ENCODE measurements at regions not wholly inside any gene's neighbourhood (a gene's known extent, or its start where the extent isn't known, plus 50 kb on each side); places are given as distances from the start of the nearest gene placed in this dataset.

DNA sequence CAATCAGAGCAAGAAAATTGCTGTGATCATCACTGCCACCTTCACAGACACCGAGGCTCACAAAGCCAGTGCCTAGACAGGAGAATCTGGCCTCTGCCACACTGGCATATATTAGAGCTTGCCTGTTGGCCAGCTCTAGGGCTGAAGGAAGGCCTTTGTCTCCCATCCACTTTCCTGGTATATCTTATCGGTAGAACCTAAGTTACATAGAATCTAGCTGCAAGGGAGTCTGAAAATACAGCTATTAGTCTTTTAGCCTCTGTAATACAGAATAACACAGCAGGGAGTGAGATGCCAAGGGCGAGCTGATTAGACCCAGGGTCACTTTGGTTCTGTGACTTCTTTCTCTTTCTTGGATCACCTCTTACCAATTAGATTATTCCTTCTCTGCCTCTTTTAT lies 154.9 kb upstream of the KL start:
- no peak for DNase-seq

DNA sequence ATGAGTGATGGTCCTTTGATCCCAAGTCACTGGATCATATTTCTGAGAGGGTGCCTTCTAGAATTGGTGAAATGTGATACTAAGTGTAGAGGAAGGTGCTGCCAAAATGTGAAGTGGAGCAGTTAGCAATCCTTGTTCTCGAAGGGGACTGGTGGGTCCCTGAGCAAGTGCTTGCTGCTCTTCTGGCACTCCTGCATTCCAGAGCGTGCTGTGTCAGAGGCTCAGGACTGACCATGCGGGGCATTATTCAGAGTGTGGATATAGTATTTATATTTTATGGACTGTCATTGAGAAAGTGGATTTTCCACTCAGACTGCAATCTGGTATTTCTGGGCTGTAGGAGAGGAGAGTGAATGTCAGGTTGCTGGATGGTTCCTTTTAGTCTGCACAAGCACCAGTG lies 152.6 kb upstream of the KL start:
- no peak for DNase-seq

DNA sequence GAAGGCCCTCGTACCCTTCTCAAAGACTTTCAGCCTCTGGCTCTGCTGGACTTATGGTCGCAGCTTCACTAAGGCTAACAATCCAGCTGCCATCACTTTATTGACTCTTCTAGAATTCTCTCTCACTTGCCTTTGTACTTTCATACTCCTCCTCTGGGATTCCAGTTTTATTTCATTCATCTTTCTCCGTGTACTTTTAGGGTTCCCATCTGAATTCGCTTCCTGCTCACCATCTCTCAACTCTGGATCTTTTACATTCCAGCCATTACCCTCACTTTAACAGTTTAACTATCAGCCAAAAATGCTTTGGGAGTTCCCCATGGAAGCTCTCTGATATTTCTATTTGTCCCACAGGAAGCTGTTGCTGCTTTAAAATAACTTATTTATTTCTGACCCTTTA lies 149.3 kb upstream of the KL start:
- DNase-seq, result peak; percentile 10

DNA sequence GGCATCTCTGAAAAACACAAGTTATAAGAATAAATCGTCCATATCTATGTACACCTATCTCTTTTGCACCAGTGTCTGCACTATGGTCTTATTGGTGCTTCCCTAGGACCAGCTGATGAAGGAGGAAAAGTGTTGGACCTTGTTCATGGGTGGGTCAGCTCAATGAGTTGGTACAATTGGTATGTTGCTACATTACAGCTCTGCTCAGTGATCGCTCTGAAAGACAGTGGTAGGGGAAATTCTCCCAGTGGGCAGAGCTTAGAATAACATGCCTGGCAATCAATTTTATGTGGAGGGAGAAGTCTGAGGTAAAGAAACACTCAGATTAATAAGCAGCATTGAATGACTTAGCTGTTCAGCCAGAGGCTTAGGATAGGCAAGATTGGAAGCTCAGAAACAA lies 138.7 kb upstream of the KL start:
- DNase-seq, result no peak

DNA sequence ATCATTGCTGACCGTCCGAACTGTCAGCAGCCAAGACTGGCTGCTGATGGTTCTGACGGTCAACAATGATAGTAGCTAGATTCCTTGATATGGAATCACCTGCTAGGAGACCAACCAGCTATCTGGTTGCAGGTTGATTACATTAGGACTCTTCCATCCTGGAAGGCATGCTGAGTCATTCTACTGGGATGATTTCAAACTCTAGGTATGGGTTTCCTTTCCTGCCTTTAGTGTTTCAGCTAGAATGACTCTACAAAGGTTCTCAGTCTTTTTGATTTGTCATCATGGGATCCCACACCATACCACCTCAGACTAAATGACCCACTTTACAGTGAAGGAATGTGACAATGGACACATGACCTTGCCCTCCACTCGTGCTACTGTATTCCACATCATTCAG lies 138.1 kb upstream of the KL start:
- no peak for DNase-seq

DNA sequence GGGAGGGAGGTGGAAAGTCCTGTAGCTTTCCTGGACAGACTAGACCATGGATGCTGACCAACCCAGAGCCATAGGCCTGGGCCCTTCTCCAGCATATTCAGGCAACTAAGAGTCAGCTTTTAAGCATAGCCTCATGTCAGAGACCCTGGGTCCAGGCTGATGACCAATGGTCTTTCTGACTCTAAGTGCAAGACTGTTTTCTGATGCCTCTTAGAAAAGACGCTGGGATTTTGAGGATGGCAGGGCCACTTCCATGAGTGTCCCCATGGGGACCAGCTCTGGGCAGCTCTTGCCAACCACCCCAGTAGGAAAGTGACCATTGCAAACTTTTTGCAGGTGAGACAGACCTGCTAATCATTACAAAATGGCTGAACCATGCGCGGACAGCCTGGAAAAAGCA lies 135.6 kb upstream of the KL start:
- no peak for DNase-seq

DNA sequence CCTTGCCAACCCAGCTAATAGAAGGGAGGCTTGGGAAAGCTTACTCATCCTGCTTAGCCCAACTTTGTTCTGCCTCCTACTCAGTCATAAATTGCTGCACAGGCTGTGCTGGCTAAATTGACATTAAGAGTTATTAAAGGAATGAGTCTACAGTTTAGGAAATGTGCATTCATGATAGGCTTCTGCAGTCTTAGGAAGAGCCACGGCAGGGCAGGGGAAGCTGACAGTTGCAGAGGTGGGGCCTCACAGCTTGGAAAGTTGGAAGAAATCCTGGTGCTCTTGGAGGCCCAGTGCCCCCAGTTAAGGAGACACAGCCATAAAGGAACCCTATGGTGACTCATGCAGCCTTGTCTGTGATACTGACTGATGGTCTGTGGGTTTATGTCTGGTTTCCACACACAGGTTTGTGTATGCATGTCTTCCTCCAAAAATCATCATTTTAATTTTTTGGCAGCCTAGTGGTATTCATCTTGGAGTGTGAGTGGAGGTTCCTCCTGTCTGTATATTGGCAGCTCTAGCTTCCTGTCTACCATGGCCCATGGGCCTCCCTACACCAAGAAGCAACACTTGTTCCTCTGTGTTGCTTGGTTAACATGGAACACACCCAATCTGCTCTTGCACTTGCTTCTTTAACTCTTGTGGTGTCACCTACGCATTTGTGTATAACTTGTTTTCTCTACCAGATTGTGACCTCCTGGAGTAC lies 135.0 kb upstream of the KL start:
- peak; percentile 66 for DNase-seq

DNA sequence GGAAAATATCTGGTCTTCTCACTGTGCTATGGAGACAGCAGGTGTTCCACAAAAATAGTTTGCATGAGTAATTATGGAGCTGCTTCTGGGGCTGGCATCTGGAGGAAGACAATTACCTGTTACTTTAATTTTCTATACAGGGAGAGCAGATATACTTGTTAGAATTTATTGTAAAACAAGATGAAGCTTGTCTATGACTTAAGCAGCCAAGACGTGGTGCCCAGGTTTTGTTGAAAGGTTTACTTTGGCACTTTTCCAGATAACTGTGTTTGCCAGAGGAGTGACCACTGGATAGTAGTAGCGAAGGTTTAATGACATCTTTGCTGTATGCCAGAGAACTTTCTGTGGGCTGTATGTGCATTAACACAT lies 134.5 kb upstream of the KL start:
- no peak for DNase-seq

DNA sequence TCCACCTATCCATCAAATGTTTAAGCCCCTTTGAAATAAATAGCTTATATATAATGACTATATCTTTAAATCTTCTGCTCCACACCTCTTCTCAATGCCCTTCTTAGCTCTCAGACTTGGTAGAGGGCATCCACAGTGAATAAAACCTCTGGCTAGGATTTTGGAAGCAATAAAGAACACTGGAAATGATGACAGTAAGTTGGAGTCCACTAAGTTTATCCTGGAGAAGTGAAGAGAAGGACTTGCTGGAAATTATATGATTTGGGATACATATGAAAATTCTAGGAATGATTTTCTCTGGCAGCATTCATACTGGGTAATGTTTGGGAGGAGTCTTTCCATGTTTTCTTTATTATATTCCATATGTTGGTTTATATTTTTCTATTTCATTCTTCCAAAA lies 133.5 kb upstream of the KL start:
- DNase-seq, result peak; percentile 40

DNA sequence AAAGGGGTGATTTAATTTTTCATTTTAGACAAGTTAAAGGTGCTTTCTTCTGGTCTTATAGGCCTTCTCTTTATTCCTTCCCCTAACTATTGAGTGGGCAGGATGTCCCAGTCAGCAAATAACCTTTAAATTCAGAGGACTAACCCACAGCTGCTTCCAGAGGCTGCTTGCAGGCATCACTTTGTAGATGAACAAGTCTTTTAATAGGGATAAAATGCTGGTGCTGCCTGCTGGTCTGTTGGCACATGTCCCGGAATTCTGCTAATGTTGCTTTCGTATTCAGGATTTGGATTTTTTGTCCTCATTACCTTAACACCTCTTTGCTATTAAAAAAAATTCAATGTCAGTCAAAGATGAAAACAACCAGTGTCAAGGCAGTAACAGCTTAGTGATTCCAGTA lies 132.7 kb upstream of the KL start:
- peak; percentile 37 for DNase-seq

DNA sequence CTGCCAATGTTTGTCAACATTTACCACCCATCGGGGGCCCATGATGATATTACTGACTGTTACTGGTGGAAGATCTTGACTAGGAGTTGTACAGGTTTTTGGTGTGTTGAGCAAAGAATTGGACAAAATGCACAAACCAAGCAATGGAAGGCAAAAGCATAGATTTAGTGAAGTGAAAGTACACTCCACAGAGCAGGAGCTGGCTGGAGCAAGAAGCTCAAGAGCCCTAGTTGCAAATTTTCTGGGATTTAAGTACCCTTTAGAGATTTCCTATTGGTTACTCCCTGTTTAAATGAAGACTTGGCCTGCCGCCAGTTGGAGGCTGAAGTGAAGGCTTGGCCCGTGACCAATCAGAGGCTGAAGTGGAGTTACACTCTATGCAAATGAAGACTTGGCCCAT lies 128.6 kb upstream of the KL start:
- no peak for DNase-seq

DNA sequence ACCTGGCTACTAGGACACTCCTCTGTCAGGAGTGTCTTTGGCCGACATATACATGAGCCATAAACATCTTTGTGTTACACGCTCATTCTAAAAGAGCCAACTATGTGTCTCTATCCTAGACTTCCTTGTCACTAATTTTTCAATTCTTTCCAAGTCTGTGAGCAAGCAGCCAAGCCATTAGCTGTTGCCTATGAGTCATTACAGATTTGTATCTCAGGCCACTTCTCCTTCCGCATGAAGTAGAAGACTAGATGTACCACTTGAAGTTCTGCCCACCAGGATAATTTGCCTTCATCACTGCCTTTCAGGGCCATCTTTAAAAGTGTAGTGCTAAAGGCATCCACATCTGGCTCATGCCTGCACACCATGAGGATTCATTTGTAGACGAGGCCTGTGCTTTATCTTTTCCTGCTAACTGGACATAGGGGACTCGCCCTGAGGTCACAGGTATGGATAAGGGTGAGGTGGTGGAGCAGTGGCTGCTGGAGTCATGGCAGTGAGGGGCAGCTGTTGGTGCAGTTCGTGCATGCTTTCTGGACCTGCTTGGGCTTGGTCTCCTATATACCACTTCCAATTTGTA lies 126.1 kb upstream of the KL start:
- no peak for DNase-seq

DNA sequence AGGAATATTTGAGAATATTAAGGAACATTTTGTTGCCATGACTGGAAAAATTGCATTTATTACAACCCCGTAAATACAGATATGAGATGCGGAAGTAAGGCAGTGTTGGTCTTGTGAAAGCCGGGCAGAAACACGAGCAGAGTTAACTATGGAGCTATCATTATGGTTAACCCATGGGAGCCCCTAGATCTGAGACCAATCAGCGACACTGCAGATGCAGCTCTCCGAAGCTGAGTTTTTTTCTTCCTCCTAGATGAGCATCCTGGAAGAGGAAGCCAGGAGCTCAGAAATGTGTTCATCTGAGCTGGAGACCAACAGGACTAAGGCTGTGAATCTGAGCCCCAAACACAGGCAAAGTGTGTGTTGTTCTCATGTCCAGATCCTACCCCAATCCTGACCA lies 123.0 kb upstream of the KL start:
- no peak for DNase-seq

DNA sequence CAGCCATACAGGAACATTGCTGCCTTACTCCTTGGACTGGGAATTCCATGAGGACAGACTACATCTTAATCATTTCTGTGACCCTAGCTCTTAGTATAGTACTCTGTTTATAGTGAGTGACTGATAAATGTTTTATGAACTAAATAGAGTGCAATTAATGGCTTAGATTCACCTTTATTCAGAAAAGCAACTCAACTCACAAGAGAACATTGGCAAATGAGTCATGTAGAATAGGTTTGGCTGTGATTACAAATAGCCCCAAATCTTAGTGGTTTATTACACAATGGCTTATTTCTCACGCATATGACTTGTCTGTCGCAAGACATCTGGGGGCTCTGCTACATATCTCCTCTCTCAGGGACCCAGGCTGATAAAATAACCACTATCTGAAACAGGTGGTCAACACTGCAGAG lies 121.6 kb upstream of the KL start:
- no peak for DNase-seq

DNA sequence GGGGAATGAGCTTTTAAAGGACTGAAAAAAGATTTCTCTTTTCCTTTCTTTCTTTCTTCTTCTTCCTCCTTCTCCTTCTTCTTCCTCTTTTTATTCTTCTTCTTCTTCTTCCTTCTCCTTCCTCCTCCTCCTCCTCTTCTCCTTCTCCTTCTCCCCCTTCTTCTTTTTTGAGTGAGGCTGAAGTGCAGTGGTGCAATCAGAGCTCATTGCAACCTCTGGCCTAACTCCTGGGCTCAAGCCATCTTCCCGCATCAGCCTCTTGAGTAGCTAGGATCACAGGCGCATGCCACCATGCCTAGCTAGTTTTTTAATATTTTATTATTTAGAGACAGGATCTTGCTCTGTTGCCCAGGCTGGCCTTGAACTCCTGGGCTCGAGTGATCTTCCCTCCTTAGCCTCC lies 120.9 kb upstream of the KL start:
- no peak for DNase-seq

DNA sequence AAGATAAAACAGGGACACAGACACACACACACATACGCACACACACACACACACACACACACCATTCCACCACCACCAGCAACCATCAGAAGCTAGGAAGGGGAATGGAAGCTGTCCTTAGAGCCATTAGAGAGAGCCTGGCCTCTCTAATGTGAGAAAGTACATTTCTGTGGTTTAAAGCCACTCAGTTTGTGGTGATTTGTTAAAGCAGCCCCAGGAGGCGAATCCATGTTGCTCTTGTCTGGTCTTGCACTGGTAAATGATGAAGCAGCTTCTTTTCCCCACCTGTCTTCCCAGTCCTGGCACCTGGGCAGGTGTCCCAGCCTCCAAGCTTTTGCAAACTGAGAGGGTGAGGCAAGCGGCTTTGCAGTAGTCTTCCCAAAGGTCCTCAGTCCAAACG lies 118.9 kb upstream of the KL start:
- DNase-seq, result no peak

DNA sequence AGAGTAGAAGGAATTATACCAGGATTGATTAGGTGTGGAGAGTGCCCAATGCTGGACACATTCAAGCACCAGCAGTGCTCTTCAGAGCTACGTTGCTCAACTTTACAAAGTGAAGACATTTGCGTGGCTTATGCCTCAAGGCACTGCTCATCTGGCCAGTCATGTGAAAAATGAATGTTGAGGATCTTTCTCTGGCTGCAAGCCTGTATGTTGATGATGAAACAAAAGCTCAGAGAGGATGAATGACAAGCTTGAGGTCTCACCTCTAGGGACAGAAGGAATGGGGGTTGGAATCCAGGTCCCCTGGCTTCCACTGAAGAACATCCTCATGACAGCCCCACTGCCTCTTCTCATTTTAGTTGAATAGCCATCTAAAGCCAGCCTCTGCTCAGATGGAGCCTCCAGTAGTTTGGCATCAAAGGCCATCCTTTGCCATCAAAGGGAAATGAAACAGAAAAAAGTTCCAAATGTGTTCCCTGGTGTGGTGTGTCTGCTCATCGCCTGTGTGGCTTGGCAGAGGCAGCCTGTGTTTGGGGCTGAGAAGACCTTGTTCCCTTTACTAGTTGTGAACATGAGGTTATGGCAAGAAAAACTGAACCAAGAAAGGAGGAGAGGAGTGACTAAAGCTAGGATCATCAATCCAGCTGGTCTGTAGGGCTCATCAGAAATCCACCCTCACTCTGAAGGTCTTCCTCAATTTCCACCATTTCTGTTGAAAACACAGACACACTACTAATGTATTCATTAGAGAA lies 114.0 kb upstream of the KL start:
- no peak for DNase-seq

DNA sequence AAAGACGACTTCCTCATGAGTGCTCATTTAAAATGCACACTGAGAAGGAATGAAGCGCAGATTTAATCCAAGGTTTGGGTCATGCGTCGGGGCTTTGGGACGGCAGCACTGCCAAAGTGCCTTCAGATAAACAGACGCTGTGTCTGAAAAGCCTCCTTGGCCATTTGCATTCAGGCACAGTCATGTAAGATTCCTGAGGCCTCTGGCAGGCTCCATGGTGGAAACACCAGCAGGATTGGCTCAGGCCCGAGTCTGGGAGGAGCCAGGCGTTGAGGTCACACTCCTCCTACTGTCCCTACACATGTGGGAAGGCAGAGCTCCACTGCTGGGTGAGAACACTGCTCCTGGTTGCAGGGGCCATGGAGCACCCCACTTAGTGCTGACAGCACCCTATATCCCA lies 113.3 kb upstream of the KL start:
- DNase-seq, result peak; percentile 90

DNA sequence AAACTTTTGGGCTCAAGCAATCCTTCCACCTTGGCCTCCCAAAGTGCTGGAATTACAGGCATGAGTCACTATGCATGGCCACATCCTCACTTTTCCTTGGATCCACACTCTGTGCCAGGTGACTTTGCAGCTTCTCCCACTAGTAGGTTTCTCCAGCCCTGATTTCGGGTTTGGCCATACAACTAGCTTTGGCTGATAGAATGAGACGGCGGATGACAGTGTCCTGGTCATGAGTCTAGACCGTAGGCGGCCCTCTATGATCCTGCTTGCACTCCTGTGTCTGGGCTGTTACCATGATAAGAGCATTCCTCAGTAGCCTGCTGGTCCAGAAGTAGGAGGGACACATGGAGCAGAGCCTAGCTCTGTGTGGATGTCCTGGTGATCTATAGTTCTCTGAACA lies 112.5 kb upstream of the KL start:
- DNase-seq, result no peak

DNA sequence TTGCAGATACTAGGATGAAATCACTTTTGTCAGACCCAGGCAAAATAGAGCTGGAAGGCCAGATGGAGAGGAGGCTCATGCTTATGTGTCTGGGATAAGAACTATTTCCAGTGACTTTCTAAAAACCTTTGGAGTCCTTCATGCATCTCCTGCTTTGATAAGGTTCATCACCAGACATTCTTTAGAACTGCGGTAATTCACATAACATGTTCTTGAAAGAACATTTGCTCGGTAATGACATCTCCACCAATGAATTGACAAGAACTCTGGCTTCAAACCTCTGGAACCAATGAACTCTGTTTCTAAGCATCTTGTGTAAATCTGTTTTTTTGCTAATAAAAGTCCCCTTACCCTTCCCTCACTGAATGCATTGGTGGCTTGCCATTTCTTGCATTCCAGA lies 112.0 kb upstream of the KL start:
- DNase-seq, result peak; percentile 26

DNA sequence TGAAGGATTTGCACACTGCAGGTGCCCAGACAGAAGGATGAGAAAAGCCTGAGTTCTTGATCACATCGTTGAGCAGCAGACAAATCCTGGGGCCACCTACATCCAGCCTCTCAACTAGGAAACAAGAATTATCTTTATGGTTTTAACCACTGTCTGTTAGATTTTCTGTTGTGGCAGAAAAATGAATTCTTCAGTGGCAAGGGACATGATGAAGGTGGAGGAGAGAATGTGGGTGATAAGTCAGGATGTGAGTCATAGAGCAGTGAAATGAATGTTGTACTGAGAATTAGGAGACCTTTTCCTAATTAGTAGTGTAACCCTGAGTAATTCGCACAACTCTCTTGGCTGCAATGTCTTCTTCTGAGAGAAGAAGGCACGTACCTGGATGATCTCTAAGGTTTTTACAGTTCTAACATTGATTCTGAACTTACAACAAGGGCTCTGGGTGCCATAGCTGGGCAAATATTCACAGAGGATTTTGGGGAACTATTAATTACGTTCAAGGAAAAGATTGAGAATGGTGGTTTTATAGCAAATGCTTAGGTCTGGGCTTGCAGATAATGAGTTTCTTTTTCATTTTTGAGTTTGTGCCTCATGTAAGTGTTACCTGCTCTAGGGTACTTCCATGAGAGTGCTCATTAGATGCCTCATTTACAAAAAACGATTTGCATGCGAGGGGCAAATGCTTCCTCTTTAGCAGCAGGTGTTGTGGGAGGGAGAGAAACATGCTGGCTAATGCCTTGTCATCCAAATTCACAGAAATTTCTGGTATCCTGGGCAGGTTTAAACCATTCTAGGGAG lies 111.0 kb upstream of the KL start:
- no peak for DNase-seq

DNA sequence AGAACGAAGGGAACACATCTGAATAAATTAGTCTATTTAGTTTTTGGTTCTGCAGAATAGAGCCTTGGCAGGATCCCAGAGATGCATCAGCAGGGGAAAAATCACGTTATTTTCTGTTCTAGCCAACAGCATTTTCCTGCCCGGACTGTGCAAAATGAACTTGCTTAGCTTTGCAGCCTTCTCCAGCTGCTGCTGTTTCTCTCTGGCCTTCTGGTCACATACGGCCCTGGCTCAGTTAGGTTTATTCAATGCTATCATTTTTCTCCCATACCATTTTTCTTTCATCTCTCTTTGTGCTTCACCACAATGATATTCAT lies 110.4 kb upstream of the KL start:
- DNase-seq, result peak; percentile 93

DNA sequence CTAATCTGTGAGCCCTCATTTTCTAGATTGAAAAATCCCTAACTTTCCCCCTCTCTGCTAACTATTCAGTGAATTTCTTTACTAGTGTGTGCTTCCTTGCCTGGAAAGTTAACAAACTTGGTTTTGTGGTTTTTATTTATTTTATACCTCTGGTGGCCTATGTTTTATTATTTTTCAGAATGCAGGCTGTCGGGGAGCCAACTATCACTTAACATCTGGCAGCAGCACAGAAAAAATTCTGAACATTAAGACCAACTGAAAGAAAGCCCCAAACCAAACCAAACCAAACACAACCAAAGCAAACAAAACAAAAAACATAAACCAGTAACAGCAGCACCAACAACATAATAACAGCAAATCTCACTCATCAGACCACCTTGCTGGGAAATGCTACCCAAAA lies 109.0 kb upstream of the KL start:
- DNase-seq, result no peak

Measured in muscle of arm (tissue), 1 donor.